ENCODE measurements at regions not wholly inside any gene's neighbourhood (a gene's known extent, or its start where the extent isn't known, plus 50 kb on each side); places are given as distances from the start of the nearest gene placed in this dataset.

DNA sequence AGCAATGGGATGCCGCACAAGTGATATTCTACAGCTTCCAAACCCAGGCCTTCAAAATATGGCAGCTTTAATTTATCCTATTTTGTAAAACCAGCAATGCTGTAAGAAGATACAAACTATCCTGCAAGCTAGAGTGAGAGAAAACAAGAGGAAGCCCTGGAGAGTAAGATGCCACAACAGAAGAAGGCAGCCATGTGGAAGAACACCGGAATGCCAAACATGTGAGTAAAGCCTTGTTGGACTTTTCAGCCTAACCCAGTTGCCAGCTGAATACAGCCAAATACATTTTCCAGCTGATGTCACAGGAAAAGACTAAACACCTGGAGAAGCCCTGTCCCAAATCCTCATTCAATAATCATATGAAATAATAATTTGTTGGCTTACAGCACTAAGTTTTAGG is 1115.1 kb upstream of the CADM2 start:
- no peak for TF ChIP-seq POLR2A (IDR thresholded peaks at IDR 0.05)
- TF ChIP-seq, protein P1, sequence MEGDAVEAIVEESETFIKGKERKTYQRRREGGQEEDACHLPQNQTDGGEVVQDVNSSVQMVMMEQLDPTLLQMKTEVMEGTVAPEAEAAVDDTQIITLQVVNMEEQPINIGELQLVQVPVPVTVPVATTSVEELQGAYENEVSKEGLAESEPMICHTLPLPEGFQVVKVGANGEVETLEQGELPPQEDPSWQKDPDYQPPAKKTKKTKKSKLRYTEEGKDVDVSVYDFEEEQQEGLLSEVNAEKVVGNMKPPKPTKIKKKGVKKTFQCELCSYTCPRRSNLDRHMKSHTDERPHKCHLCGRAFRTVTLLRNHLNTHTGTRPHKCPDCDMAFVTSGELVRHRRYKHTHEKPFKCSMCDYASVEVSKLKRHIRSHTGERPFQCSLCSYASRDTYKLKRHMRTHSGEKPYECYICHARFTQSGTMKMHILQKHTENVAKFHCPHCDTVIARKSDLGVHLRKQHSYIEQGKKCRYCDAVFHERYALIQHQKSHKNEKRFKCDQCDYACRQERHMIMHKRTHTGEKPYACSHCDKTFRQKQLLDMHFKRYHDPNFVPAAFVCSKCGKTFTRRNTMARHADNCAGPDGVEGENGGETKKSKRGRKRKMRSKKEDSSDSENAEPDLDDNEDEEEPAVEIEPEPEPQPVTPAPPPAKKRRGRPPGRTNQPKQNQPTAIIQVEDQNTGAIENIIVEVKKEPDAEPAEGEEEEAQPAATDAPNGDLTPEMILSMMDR (IDR thresholded peaks at IDR 0.05 in 4 of 5, conservative IDR thresholded peaks at IDR 0.05 in 1 of 5) = no peak

Measured in gastrocnemius medialis (tissue), 4 donors.